ENCODE measurements at regions not wholly inside any gene's neighbourhood (a gene's known extent, or its start where the extent isn't known, plus 50 kb on each side); places are given as distances from the start of the nearest gene placed in this dataset.

GRCh38 chr2:15073664-15074063 is 441.1 kb downstream of the LRATD1 start:
- TF ChIP-seq CTCF (conservative IDR thresholded peaks at IDR 0.05; ENCODE audit: low read depth in 2 of 2) = no peak
- no peak for TF ChIP-seq EZH2 (IDR thresholded peaks at IDR 0.05; ENCODE audit: low read depth, unreplicated experiment)
- TF ChIP-seq REST (IDR thresholded peaks at IDR 0.05; ENCODE audit: unreplicated experiment) = no peak
- no peak for TF ChIP-seq POLR2AphosphoS5 (IDR thresholded peaks at IDR 0.05; ENCODE audit: low read depth)
- TF ChIP-seq ETS1 (IDR thresholded peaks at IDR 0.05) = no peak

Data from GM23338 (cell line).